Neural cell (in vitro differentiated cells): ENCODE measurements at regions not wholly inside any gene's neighbourhood (a gene's known extent, or its start where the extent isn't known, plus 50 kb on each side); places are given as distances from the start of the nearest gene placed in this dataset.

Source experiments
- CTCF ChIP-seq: fragments of 450-650 bp; IDR thresholded peaks from 2 replicates; pipeline ENCODE4 v1.5.1; 2014; ENCODE audit warnings: antibody characterized with exemption, mild to moderate bottlenecking, moderate library complexity; ENCODE audit not compliant: poor library complexity, severe bottlenecking
- EP300 ChIP-seq: fragments of 450-650 bp; conservative IDR thresholded peaks from 2 replicates; pipeline ENCODE4 v1.6.1; 2014; ENCODE audit warnings: antibody characterized with exemption, mild to moderate bottlenecking, moderate library complexity; ENCODE audit not compliant: poor library complexity, severe bottlenecking
- EZH2 ChIP-seq: fragments of 200-600, 300-800 bp; shearing (Covaris generic), sonication (generic); IDR thresholded peaks from 2 replicates; pipeline ENCODE4 v1.6.1; 2014; ENCODE audit warnings: antibody characterized with exemption, low read length, borderline replicate concordance, mild to moderate bottlenecking; ENCODE audit not compliant: insufficient read depth, poor library complexity, severe bottlenecking
- MXI1 ChIP-seq: fragments of 450-650 bp; conservative IDR thresholded peaks from 2 replicates; pipeline ENCODE4 v1.6.1; 2014; ENCODE audit warnings: antibody characterized with exemption, mild to moderate bottlenecking; ENCODE audit not compliant: poor library complexity, severe bottlenecking
- POLR2AphosphoS5 ChIP-seq: IDR thresholded peaks from 2 replicates; pipeline ENCODE4 v1.6.1; 2012
- RAD21 ChIP-seq: fragments of 450-650 bp; conservative IDR thresholded peaks from 2 replicates; pipeline ENCODE4 v1.6.1; 2014; ENCODE audit warnings: antibody characterized with exemption, mild to moderate bottlenecking, moderate library complexity
- SMC3 ChIP-seq: fragments of 450-650 bp; conservative IDR thresholded peaks from 2 replicates; pipeline ENCODE4 v1.6.1; 2014; ENCODE audit warnings: antibody characterized with exemption, mild to moderate bottlenecking, moderate library complexity; ENCODE audit not compliant: poor library complexity
- TAF1 ChIP-seq: IDR thresholded peaks from 2 replicates; pipeline ENCODE4 v1.6.1; 2012; ENCODE audit warnings: low read depth
- TF ChIP-seq, protein P1 (sequence below): IDR thresholded peaks from 2 replicates; pipeline ENCODE4 v1.6.1; 2012; ENCODE audit warnings: borderline replicate concordance

DNA sequence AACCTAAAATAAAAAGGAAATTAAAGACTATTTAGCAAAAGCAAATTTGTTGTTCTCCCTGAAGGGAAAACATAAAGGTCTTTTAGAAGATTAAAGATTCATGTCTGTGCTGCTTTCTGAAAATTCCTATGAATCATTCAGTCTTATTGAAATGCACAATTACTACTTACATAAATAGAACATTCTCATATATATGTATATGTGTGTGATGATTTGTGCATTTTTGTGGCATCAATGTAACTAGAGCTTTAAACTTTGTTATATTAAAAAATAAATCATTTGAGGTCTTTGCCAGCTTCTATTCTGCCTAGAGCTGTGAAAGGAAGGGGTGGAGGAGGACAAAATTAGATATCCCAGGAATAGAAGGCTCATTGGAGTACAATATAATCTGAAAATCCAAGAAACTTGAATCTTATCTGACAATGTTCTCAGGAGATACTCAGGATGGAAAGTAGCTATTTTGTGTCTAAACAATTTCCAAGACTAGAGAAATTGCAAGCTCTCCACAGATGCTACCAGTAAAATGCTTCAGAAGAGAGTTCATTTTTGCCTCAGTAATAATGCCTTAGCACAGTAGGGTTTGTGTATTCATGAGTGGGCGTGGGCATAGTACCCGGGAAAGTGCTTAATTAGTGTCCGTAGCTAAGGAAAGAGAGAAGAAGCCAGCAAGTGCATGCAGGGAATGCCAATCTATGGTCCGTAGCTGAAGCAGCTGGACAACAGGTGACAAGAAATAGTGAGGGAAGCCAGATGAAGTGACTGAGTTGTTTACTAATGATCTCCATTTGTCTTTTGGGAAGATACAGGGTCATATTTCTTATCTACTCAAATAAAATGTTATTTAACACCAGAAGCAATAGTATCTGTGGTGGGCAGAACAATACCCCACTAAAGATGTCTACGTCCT, 395.5 kb upstream of the NBEA start:
- TF ChIP-seq CTCF (no peak), POLR2AphosphoS5 (no peak), EZH2 (no peak), TAF1 (no peak), SMC3 (no peak), MXI1 (no peak), EP300 (no peak), RAD21 (no peak)
- TF ChIP-seq, protein P1, sequence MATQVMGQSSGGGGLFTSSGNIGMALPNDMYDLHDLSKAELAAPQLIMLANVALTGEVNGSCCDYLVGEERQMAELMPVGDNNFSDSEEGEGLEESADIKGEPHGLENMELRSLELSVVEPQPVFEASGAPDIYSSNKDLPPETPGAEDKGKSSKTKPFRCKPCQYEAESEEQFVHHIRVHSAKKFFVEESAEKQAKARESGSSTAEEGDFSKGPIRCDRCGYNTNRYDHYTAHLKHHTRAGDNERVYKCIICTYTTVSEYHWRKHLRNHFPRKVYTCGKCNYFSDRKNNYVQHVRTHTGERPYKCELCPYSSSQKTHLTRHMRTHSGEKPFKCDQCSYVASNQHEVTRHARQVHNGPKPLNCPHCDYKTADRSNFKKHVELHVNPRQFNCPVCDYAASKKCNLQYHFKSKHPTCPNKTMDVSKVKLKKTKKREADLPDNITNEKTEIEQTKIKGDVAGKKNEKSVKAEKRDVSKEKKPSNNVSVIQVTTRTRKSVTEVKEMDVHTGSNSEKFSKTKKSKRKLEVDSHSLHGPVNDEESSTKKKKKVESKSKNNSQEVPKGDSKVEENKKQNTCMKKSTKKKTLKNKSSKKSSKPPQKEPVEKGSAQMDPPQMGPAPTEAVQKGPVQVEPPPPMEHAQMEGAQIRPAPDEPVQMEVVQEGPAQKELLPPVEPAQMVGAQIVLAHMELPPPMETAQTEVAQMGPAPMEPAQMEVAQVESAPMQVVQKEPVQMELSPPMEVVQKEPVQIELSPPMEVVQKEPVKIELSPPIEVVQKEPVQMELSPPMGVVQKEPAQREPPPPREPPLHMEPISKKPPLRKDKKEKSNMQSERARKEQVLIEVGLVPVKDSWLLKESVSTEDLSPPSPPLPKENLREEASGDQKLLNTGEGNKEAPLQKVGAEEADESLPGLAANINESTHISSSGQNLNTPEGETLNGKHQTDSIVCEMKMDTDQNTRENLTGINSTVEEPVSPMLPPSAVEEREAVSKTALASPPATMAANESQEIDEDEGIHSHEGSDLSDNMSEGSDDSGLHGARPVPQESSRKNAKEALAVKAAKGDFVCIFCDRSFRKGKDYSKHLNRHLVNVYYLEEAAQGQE: no peak
